ENCODE measurements at regions not wholly inside any gene's neighbourhood (a gene's known extent, or its start where the extent isn't known, plus 50 kb on each side); places are given as distances from the start of the nearest gene placed in this dataset.

- peak in 5 of 6 donors; percentile 45 to 91 (median 48) for DNase-seq (ENCODE audit: low read depth in 4 of 6, low spot score in 6 of 6)
- H3K4me1 ChIP-seq (ENCODE audit: control insufficient read depth, insufficient read depth, low read length), result peaks cover 13% of the 10 kb centered on the region
- no peak overlapping the region for H3K27ac ChIP-seq (ENCODE audit: low read depth, low read length)
- 36% methylated on average over 5 of the region's 9 CpGs for WGBS (ENCODE audit: insufficient coverage)
- H3K36me3 ChIP-seq (ENCODE audit: control insufficient read depth, insufficient read depth, low read length), result no peaks in the 10 kb centered on the region
- no peaks in the 10 kb centered on the region for H3K27me3 ChIP-seq (ENCODE audit: control insufficient read depth, insufficient read depth, low read length)
- H3K9me3 ChIP-seq (ENCODE audit: control insufficient read depth, insufficient read depth, low read length), result no peaks in the 10 kb centered on the region
- H3K4me3 ChIP-seq (ENCODE audit: low read depth, low read length), result no peak overlapping the region
Measured at GRCh38 chr2:177030451-177031105, 182.0 kb upstream of the HNRNPA3 start.

- Histone ChIP-seq H3K27me3 (ENCODE audit: control insufficient read depth, insufficient read depth, low read length) (no peaks in the 10 kb centered on the region), H3K36me3 (ENCODE audit: control insufficient read depth, insufficient read depth, low read length) (no peaks in the 10 kb centered on the region), H3K4me1 (ENCODE audit: control insufficient read depth, insufficient read depth, low read length) (peaks cover 13% of the 10 kb centered on the region), H3K27ac (ENCODE audit: low read depth, low read length) (no peak overlapping the region), H3K4me3 (ENCODE audit: low read depth, low read length) (no peak overlapping the region), H3K9me3 (ENCODE audit: control insufficient read depth, insufficient read depth, low read length) (no peaks in the 10 kb centered on the region)
- peak in 2 of 6 donors; percentile 93 to 95 for DNase-seq (ENCODE audit: low read depth in 4 of 6, low spot score in 6 of 6)
- WGBS (ENCODE audit: insufficient coverage), result 33% methylated on average over 1 of the region's 3 CpGs
Measured at GRCh38 chr2:177031438-177032180, 181.0 kb upstream of the HNRNPA3 start.

- Histone ChIP-seq H3K4me1 (ENCODE audit: control insufficient read depth, insufficient read depth, low read length) (no peaks in the 10 kb centered on the region), H3K27me3 (ENCODE audit: control insufficient read depth, insufficient read depth, low read length) (peaks cover 3% of the 10 kb centered on the region), H3K9me3 (ENCODE audit: control insufficient read depth, insufficient read depth, low read length) (no peaks in the 10 kb centered on the region), H3K36me3 (ENCODE audit: control insufficient read depth, insufficient read depth, low read length) (no peaks in the 10 kb centered on the region), H3K27ac (ENCODE audit: low read depth, low read length) (no peak overlapping the region), H3K4me3 (ENCODE audit: low read depth, low read length) (no peak overlapping the region)
- peak in 1 of 6 donors; percentile 61 for DNase-seq (ENCODE audit: low read depth in 4 of 6, low spot score in 6 of 6)
- WGBS (ENCODE audit: insufficient coverage), result no CpG with 5 or more reads among the region's 3 CpGs
Measured at GRCh38 chr2:177036747-177037146, 175.8 kb upstream of the HNRNPA3 start.

- Histone ChIP-seq H3K27me3 (ENCODE audit: control insufficient read depth, insufficient read depth, low read length) (peaks cover 3% of the 10 kb centered on the region), H3K4me3 (ENCODE audit: low read depth, low read length) (no peak overlapping the region), H3K9me3 (ENCODE audit: control insufficient read depth, insufficient read depth, low read length) (no peaks in the 10 kb centered on the region), H3K4me1 (ENCODE audit: control insufficient read depth, insufficient read depth, low read length) (no peaks in the 10 kb centered on the region), H3K36me3 (ENCODE audit: control insufficient read depth, insufficient read depth, low read length) (no peaks in the 10 kb centered on the region), H3K27ac (ENCODE audit: low read depth, low read length) (no peak overlapping the region)
- WGBS (ENCODE audit: insufficient coverage), result 80% methylated on average over 1 of the region's 2 CpGs
- DNase-seq (ENCODE audit: low read depth in 4 of 6, low spot score in 6 of 6), result no peak
Measured at GRCh38 chr2:177037569-177037968, 175.0 kb upstream of the HNRNPA3 start.

- Histone ChIP-seq H3K27me3 (ENCODE audit: control insufficient read depth, insufficient read depth, low read length) (peaks cover 3% of the 10 kb centered on the region), H3K36me3 (ENCODE audit: control insufficient read depth, insufficient read depth, low read length) (no peaks in the 10 kb centered on the region), H3K9me3 (ENCODE audit: control insufficient read depth, insufficient read depth, low read length) (no peaks in the 10 kb centered on the region), H3K4me1 (ENCODE audit: control insufficient read depth, insufficient read depth, low read length) (no peaks in the 10 kb centered on the region), H3K27ac (ENCODE audit: low read depth, low read length) (no peak overlapping the region), H3K4me3 (ENCODE audit: low read depth, low read length) (no peak overlapping the region)
- 17% methylated on average over 5 of the region's 14 CpGs for WGBS (ENCODE audit: insufficient coverage)
- DNase-seq (ENCODE audit: low read depth in 4 of 6, low spot score in 6 of 6), result peak in 1 of 6 donors; percentile 70
Measured at GRCh38 chr2:177038787-177039484, 173.7 kb upstream of the HNRNPA3 start.

- H3K4me1 ChIP-seq (ENCODE audit: control insufficient read depth, insufficient read depth, low read length), result no peaks in the 10 kb centered on the region
- no peaks in the 10 kb centered on the region for H3K36me3 ChIP-seq (ENCODE audit: control insufficient read depth, insufficient read depth, low read length)
- no CpG with 5 or more reads among the region's 3 CpGs for WGBS (ENCODE audit: insufficient coverage)
- peaks cover 3% of the 10 kb centered on the region for H3K27me3 ChIP-seq (ENCODE audit: control insufficient read depth, insufficient read depth, low read length)
- no peak overlapping the region for H3K27ac ChIP-seq (ENCODE audit: low read depth, low read length)
- no peaks in the 10 kb centered on the region for H3K9me3 ChIP-seq (ENCODE audit: control insufficient read depth, insufficient read depth, low read length)
- H3K4me3 ChIP-seq (ENCODE audit: low read depth, low read length), result no peak overlapping the region
- DNase-seq (ENCODE audit: low read depth in 4 of 6, low spot score in 6 of 6), result peak in 1 of 6 donors; percentile 68
Measured at GRCh38 chr2:177042311-177042710, 170.3 kb upstream of the HNRNPA3 start.

GRCh38 chr2:177044671-177045070 lies 167.9 kb upstream of the HNRNPA3 start:
- peak in 1 of 6 donors; percentile 68 for DNase-seq (ENCODE audit: low read depth in 4 of 6, low spot score in 6 of 6)
- Histone ChIP-seq H3K27ac (ENCODE audit: low read depth, low read length) (no peak overlapping the region), H3K4me3 (ENCODE audit: low read depth, low read length) (no peak overlapping the region), H3K36me3 (ENCODE audit: control insufficient read depth, insufficient read depth, low read length) (no peaks in the 10 kb centered on the region), H3K4me1 (ENCODE audit: control insufficient read depth, insufficient read depth, low read length) (no peaks in the 10 kb centered on the region), H3K9me3 (ENCODE audit: control insufficient read depth, insufficient read depth, low read length) (no peaks in the 10 kb centered on the region), H3K27me3 (ENCODE audit: control insufficient read depth, insufficient read depth, low read length) (no peaks in the 10 kb centered on the region)
- 39% methylated on average over 2 of the region's 2 CpGs for WGBS (ENCODE audit: insufficient coverage)

- Histone ChIP-seq H3K4me1 (ENCODE audit: control insufficient read depth, insufficient read depth, low read length) (no peaks in the 10 kb centered on the region), H3K36me3 (ENCODE audit: control insufficient read depth, insufficient read depth, low read length) (no peaks in the 10 kb centered on the region), H3K27me3 (ENCODE audit: control insufficient read depth, insufficient read depth, low read length) (no peaks in the 10 kb centered on the region), H3K27ac (ENCODE audit: low read depth, low read length) (no peak overlapping the region), H3K9me3 (ENCODE audit: control insufficient read depth, insufficient read depth, low read length) (no peaks in the 10 kb centered on the region), H3K4me3 (ENCODE audit: low read depth, low read length) (no peak overlapping the region)
- no peak for DNase-seq (ENCODE audit: low read depth in 4 of 6, low spot score in 6 of 6)
Measured at GRCh38 chr2:177048981-177049380, 163.6 kb upstream of the HNRNPA3 start.

GRCh38 chr2:177051278-177051677 lies 161.3 kb upstream of the HNRNPA3 start:
- Histone ChIP-seq H3K27me3 (ENCODE audit: control insufficient read depth, insufficient read depth, low read length) (no peaks in the 10 kb centered on the region), H3K4me1 (ENCODE audit: control insufficient read depth, insufficient read depth, low read length) (no peaks in the 10 kb centered on the region), H3K36me3 (ENCODE audit: control insufficient read depth, insufficient read depth, low read length) (no peaks in the 10 kb centered on the region), H3K4me3 (ENCODE audit: low read depth, low read length) (no peak overlapping the region), H3K9me3 (ENCODE audit: control insufficient read depth, insufficient read depth, low read length) (no peaks in the 10 kb centered on the region), H3K27ac (ENCODE audit: low read depth, low read length) (no peak overlapping the region)
- no peak for DNase-seq (ENCODE audit: low read depth in 4 of 6, low spot score in 6 of 6)
- WGBS (ENCODE audit: insufficient coverage), result no CpG with 5 or more reads among the region's 1 CpG
